ENCODE measurements at regions not wholly inside any gene's neighbourhood (a gene's known extent, or its start where the extent isn't known, plus 50 kb on each side); places are given as distances from the start of the nearest gene placed in this dataset.

- TF ChIP-seq POLR2A (IDR thresholded peaks at IDR 0.05; ENCODE audit: low read length) (no peak), GATA1 (IDR thresholded peaks at IDR 0.05; ENCODE audit: low read depth, low read length) (no peak)
These were observed 73.2 kb upstream of the ZCCHC2 start for GRCh38 chr18:62449490-62450104.
